Right lobe of liver (tissue), 6 donors: ENCODE measurements at regions not wholly inside any gene's neighbourhood (a gene's known extent, or its start where the extent isn't known, plus 50 kb on each side); places are given as distances from the start of the nearest gene placed in this dataset.

Source experiments
- ATAC-seq, 4 donors: fragments of 200-7000 bp; cut with Tn5 transposase; one replicate each; pipeline ENCODE4 v1.9.1; 2020; ENCODE audit warnings: mild to moderate bottlenecking in 4 of 4, moderate library complexity in 4 of 4
- DNase-seq, 3 donors: peaks; one replicate each; pipeline ENCODE4 v3.0.0-alpha.2; 2020
- H3K27ac ChIP-seq, 3 donors: fragments of 200-600 bp; one replicate each; pipeline ENCODE4 v1.8.0; 2022
- H3K27me3 ChIP-seq, 2 donors: fragments of 200-600 bp; one replicate each; pipeline ENCODE4 v1.8.0; 2022
- H3K36me3 ChIP-seq, 4 donors: fragments of 200-600 bp; sonication (generic) in 1 of 4; one replicate each; pipeline versions ENCODE4 v1.5.1 to v1.8.0; 2017 to 2022; ENCODE audit warnings: control low read depth in 1 of 4
- H3K4me1 ChIP-seq, 4 donors: fragments of 200-600 bp; sonication (generic) in 1 of 4; one replicate each; pipeline versions ENCODE4 v1.5.1 to v1.8.0; 2017 to 2022; ENCODE audit warnings: control low read depth in 1 of 4
- H3K4me3 ChIP-seq, 3 donors: fragments of 200-600 bp; one replicate each; pipeline ENCODE4 v1.8.0; 2022
- H3K9me3 ChIP-seq, 4 donors: fragments of 200-600 bp; sonication (generic) in 1 of 4; one replicate each; pipeline versions ENCODE4 v1.5.1 to v1.8.0; 2017 to 2022; ENCODE audit warnings: control low read depth in 1 of 4
- POLR2A ChIP-seq: fragments of 450-650 bp; IDR thresholded peaks from one replicate; pipeline ENCODE4 v1.6.1; 2017; ENCODE audit warnings: antibody characterized with exemption, mild to moderate bottlenecking
- WGBS: methylation state at CpG from one replicate; pipeline ENCODE4 v1.1.6; 2018; ENCODE audit warnings: low coverage, low lambda C conversion rate; ENCODE audit not compliant: insufficient coverage; ENCODE audit errors: missing lambda C conversion rate; 5-methylcytosine and 5-hydroxymethylcytosine counted together
- intact Hi-C, 2 donors: fragments of 100-400 bp; cut with DNase I; formaldehyde crosslinking; loops; one replicate each; pipeline versions ENCODE4 v1.11.2 to v1.14.1; 2022
- TF ChIP-seq, protein P1 (sequence below), 4 donors: fragments of 200-600 bp in 3 of 4; fragments of 450-650 bp in 1 of 4; IDR thresholded peaks; one replicate each; pipeline versions ENCODE4 v1.5.1 to v1.8.0; 2016 to 2022; ENCODE audit warnings: antibody characterized with exemption in 4 of 4, mild to moderate bottlenecking in 2 of 4
- donor health status: DM: no; HTN: yes; CAD: no.
- donor health status: DM: no; HTN: no; CAD: no.
- donor health status: DM: no; HTN: no; CAD: no.
- donor health status: DM: no; HTN: yes; CAD: no.
- donor health status: DM: no; HTN: yes; CAD: no.

DNA sequence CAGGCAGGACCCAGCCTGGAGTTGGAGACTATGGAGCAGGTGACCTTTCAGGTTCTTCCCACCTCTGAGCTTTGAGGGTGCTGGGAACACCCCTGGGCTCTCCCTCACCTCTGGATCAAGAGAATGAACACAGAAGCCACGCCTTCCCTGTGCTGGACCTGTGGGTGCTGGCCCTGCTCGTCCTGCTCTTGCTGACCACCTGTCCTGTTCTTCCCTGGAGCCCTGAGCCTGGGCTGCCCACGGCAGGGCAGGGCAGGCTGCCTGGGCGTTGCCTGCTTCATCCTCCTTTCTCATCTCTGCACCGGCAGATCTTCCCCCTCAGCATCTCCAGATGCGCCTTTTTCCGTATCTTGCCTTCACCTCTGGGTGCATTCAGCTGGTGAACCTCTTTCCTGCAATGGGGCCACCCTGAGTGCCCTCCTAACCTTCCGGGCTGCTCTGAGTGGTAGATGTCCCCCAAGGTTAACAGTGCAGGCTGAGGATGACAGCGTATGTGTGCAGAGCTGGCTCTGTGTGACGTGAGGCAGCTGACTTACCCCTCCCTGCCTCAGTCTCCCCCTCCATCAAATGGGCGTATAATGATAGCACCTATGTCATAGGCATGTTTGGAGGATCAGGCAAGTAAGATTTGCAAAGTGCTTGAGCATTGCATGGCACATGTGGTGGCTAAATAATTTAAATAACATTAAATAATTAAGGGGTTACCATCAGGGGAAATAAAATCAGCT is 225.8 kb upstream of the CIBAR2 start:
- WGBS = 75% methylated on average over 5 of the region's 11 CpGs
- no peak for TF ChIP-seq POLR2A
- TF ChIP-seq, protein P1, sequence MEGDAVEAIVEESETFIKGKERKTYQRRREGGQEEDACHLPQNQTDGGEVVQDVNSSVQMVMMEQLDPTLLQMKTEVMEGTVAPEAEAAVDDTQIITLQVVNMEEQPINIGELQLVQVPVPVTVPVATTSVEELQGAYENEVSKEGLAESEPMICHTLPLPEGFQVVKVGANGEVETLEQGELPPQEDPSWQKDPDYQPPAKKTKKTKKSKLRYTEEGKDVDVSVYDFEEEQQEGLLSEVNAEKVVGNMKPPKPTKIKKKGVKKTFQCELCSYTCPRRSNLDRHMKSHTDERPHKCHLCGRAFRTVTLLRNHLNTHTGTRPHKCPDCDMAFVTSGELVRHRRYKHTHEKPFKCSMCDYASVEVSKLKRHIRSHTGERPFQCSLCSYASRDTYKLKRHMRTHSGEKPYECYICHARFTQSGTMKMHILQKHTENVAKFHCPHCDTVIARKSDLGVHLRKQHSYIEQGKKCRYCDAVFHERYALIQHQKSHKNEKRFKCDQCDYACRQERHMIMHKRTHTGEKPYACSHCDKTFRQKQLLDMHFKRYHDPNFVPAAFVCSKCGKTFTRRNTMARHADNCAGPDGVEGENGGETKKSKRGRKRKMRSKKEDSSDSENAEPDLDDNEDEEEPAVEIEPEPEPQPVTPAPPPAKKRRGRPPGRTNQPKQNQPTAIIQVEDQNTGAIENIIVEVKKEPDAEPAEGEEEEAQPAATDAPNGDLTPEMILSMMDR (IDR thresholded peaks at IDR 0.05) = no peak
- DNase-seq = no peak
- no peaks in the 10 kb centered on the region for H3K36me3 ChIP-seq
- intact Hi-C loops = no loop called here
- no peaks in the 10 kb centered on the region for H3K9me3 ChIP-seq
- ATAC-seq = no peak
- peaks cover 0 to 33% (median 10%) of the 10 kb centered on the region in 4 donors for H3K4me1 ChIP-seq
- no peak overlapping the region for H3K4me3 ChIP-seq
- H3K27ac ChIP-seq = no peak overlapping the region
- H3K27me3 ChIP-seq = no peaks in the 10 kb centered on the region

DNA sequence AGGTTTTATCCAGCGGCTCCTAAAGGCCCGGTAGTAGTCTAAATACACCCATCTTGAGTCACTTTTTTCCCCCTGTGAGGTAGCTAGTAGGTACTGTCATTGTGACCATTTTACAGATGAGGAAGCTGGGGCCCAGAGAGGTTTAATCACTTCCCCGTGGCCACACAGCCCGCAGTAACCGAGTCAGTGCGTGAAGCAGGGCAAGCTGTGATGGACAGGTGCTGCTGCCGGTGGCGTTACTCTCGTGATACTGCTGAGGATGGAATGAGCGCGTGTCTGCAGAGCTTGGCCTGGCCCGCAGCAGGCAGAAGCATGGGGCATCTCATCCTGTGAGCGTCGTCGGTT is 226.3 kb upstream of the CIBAR2 start:
- no peak for TF ChIP-seq POLR2A
- TF ChIP-seq, protein P1 (IDR thresholded peaks at IDR 0.05) = no peak
- ATAC-seq (no peak), DNase-seq (no peak)
- Histone ChIP-seq H3K27me3 (no peaks in the 10 kb centered on the region), H3K4me3 (no peak overlapping the region), H3K9me3 (no peaks in the 10 kb centered on the region), H3K4me1 (peaks cover 0 to 33% (median 10%) of the 10 kb centered on the region in 4 donors), H3K36me3 (no peaks in the 10 kb centered on the region), H3K27ac (peak overlapping the region; percentile 17 to 38 (median 33))
- WGBS = 100% methylated on average over 2 of the region's 15 CpGs
- intact Hi-C loops = no loop called here

DNA sequence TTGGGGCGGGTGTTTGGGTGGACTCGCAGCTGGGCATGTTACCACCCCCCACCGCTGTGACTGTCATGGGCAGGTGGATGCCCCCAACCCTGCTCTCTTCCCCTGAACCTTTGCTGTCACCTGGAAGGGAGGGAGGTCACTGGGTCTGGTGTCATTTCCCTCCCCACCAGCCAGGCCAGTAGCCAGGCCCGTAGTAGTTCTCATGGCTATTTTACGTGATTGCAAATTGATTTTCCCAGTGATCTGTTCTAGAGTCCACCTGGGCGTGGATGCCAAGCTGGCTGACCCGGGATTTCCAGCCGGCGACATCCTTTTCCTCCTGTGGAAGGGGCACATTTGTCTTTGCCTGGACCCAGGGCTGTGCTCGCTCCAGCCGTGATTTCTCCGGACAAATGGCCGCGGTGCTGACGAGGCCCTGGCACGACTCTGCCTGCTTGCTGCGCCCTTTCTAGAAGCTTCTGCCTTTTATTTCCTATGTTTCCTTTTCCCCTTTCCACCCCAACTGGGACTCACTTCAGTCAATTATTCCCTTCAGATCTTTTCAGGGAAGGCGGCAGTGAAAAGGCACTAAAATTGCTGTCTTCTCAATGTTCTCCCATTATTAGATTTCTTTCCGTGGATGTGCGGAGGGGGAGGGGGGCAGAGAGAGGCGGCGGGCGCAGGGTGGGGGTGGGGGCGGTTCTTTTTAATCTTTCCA is 226.9 kb upstream of the CIBAR2 start:
- Histone ChIP-seq H3K4me1 (peaks cover 0 to 33% (median 10%) of the 10 kb centered on the region in 4 donors), H3K27ac (peak overlapping the region; percentile 17 to 38 (median 33)), H3K4me3 (no peak overlapping the region), H3K27me3 (no peaks in the 10 kb centered on the region), H3K9me3 (no peaks in the 10 kb centered on the region), H3K36me3 (no peaks in the 10 kb centered on the region)
- TF ChIP-seq, protein P1 (IDR thresholded peaks at IDR 0.05) = no peak
- TF ChIP-seq POLR2A = peak; percentile 25
- DNase-seq (peak; percentile 69 to 83 (median 72)), ATAC-seq (peak; percentile 61 to 72 (median 68))
- 59% methylated on average over 18 of the region's 24 CpGs for WGBS
- intact Hi-C loops = no loop called here

DNA sequence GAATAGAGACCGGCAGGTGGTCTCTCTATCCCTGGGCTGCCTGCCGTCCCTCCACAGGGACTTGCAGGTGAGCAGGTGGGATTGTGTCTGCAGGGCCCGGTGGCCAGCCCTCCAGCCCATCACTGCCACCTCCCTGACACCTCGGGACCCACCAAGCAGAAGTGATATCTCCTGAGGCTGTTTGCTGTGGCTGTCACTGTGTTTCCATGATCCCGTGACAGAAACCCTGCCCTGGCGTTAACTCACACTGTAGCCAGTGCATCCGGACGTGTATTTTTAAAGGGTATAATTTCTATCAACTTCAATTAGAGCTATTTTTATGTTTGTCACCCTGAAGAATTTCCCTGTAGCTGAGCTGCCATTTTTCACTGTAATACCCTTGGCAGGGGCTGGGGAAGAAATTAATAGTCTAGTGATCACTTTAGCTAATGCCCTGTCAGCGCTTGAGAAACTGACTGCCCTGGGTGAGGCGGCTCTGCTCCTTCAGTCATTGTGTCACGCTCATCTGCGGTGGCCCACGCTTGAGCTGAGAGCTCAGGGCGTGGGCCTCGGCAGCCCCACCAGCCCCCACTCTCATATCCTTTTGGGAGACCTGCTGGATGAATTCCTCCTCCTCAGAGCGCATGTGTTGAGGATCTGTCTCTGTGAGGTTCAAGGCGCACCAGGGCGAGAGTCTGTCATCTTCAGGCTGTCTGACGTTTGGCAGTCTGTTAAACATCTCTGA is 229.9 kb upstream of the CIBAR2 start:
- intact Hi-C loops = no loop called here
- peaks cover 0 to 12% (median 3%) of the 10 kb centered on the region in 4 donors for H3K4me1 ChIP-seq
- 86% methylated on average over 6 of the region's 19 CpGs for WGBS
- TF ChIP-seq, protein P1 (IDR thresholded peaks at IDR 0.05) = no peak
- TF ChIP-seq POLR2A = no peak
- no peak overlapping the region for H3K27ac ChIP-seq
- no peak for ATAC-seq
- DNase-seq = no peak
- H3K4me3 ChIP-seq = no peak overlapping the region
- no peaks in the 10 kb centered on the region for H3K27me3 ChIP-seq
- no peaks in the 10 kb centered on the region for H3K9me3 ChIP-seq
- H3K36me3 ChIP-seq = no peaks in the 10 kb centered on the region
